Stomach (tissue), 4 donors: ENCODE measurements at regions not wholly inside any gene's neighbourhood (a gene's known extent, or its start where the extent isn't known, plus 50 kb on each side); places are given as distances from the start of the nearest gene placed in this dataset.

Source experiments
- CTCF ChIP-seq, 7 experiments: fragments of 450-650 bp in 4 of 7; fragments of 200-600 bp in 3 of 7; sonication (generic) in 3 of 7; IDR thresholded peaks; one replicate each; pipeline ENCODE4 v1.5.1; 2016 to 2019; ENCODE audit warnings: antibody characterized with exemption in 7 of 7, control low read depth in 2 of 7, mild to moderate bottlenecking in 1 of 7
- EP300 ChIP-seq: sonication (generic); formaldehyde crosslinking; IDR thresholded peaks from one replicate; pipeline ENCODE4 v1.6.1; 2017; ENCODE audit warnings: antibody characterized with exemption
- POLR2A ChIP-seq, 4 donors: fragments of 450-650 bp; IDR thresholded peaks; one replicate each; pipeline ENCODE4 v1.6.1; 2016; ENCODE audit warnings: antibody characterized with exemption in 4 of 4, control low read depth in 2 of 4, mild to moderate bottlenecking in 1 of 4, moderate library complexity in 1 of 4
- POLR2AphosphoS5 ChIP-seq, 3 donors: sonication (generic); formaldehyde crosslinking; IDR thresholded peaks; one replicate each; pipeline ENCODE4 v1.6.1; 2016; ENCODE audit warnings: antibody characterized with exemption in 3 of 3

GRCh38 chr13:99129951-99130350 lies 70.7 kb upstream of the UBAC2 start:
- TF ChIP-seq POLR2A (IDR thresholded peaks at IDR 0.05) (no peak), POLR2AphosphoS5 (IDR thresholded peaks at IDR 0.05) (no peak), CTCF (IDR thresholded peaks at IDR 0.05) (no peak), EP300 (no peak)
